Esophagus squamous epithelium (tissue), 4 donors: ENCODE measurements at regions not wholly inside any gene's neighbourhood (a gene's known extent, or its start where the extent isn't known, plus 50 kb on each side); places are given as distances from the start of the nearest gene placed in this dataset.

ENCODE experiments used
- CTCF ChIP-seq, 6 experiments: fragments of 450-650 bp in 4 of 6; fragments of 200-600 bp in 2 of 6; sonication (generic) in 2 of 6; IDR thresholded peaks; one replicate each; pipeline ENCODE4 v1.5.1; 2016 to 2019; ENCODE audit warnings: antibody characterized with exemption in 6 of 6, mild to moderate bottlenecking in 4 of 6, moderate library complexity in 4 of 6
- POLR2A ChIP-seq, 4 donors: fragments of 450-650 bp; IDR thresholded peaks; one replicate each; pipeline ENCODE4 v1.6.1; 2017; ENCODE audit warnings: antibody characterized with exemption in 4 of 4, mild to moderate bottlenecking in 4 of 4, moderate library complexity in 3 of 4

GRCh38 chr1:30471307-30471706 lies 252.1 kb downstream of the MATN1 start:
- TF ChIP-seq CTCF (IDR thresholded peaks at IDR 0.05), result no peak
- TF ChIP-seq POLR2A (IDR thresholded peaks at IDR 0.05), result no peak
